Ishikawa (cell line): ENCODE measurements at regions not wholly inside any gene's neighbourhood (a gene's known extent, or its start where the extent isn't known, plus 50 kb on each side); places are given as distances from the start of the nearest gene placed in this dataset.

Experiments
- CEBPB ChIP-seq: IDR thresholded peaks from 2 replicates; pipeline ENCODE4 v1.6.1; 2012
- EP300 ChIP-seq: IDR thresholded peaks from 2 replicates; pipeline ENCODE4 v1.6.1; 2012; ENCODE audit warnings: borderline replicate concordance
- MAX ChIP-seq: IDR thresholded peaks from 2 replicates; pipeline ENCODE4 v1.6.1; 2012
- NFIC ChIP-seq: IDR thresholded peaks from 2 replicates; pipeline ENCODE4 v1.6.1; 2012
- RAD21 ChIP-seq: IDR thresholded peaks from 2 replicates; pipeline ENCODE4 v1.6.1; 2012; ENCODE audit warnings: low read depth
- REST ChIP-seq: IDR thresholded peaks from 2 replicates; pipeline ENCODE4 v1.6.1; 2012; ENCODE audit warnings: low read depth, mild to moderate bottlenecking
- TAF1 ChIP-seq: IDR thresholded peaks from 2 replicates; pipeline ENCODE4 v1.6.1; 2012; ENCODE audit warnings: low read depth, mild to moderate bottlenecking
- TCF12 ChIP-seq: IDR thresholded peaks from 2 replicates; pipeline ENCODE4 v1.6.1; 2012; ENCODE audit warnings: low read depth
- TEAD4 ChIP-seq: IDR thresholded peaks from 2 replicates; pipeline ENCODE4 v1.6.1; 2012
- YY1 ChIP-seq: IDR thresholded peaks from 2 replicates; pipeline ENCODE4 v1.6.1; 2012; ENCODE audit warnings: low read depth
- ZBTB7A ChIP-seq: IDR thresholded peaks from 2 replicates; pipeline ENCODE4 v1.6.1; 2012; ENCODE audit warnings: low read depth

DNA sequence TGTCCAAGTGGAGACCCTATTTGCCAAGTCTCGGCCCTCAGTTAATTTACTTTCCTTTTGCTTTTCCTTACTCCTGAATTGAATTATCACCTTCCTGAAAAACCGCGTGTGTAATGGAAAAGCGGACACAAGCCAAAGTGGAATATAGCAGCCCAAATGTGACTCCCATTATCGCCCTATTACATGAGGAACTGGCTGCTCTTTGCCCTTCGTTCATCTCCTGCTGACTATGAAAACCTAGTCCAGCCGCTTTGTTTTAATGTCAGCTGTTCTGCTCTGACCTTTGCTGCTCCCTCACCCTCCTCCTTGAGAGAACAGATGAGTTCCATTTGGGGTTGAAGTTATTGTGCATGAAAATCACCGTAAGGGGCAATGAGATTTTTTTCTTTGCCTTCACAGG is 632.7 kb upstream of the SUCLG2 start:
- TF ChIP-seq EP300 (no peak), REST (no peak), ZBTB7A (no peak), CEBPB (no peak), TAF1 (no peak), YY1 (no peak), NFIC (no peak), MAX (no peak), RAD21 (no peak), TEAD4 (no peak), TCF12 (no peak)
